ENCODE measurements at regions not wholly inside any gene's neighbourhood (a gene's known extent, or its start where the extent isn't known, plus 50 kb on each side); places are given as distances from the start of the nearest gene placed in this dataset.
"Not testable (repeated sequence)": the region's sequence is repeated elsewhere in the genome, so short reads cannot be mapped to it uniquely, and the experiment has no call there.

DNA sequence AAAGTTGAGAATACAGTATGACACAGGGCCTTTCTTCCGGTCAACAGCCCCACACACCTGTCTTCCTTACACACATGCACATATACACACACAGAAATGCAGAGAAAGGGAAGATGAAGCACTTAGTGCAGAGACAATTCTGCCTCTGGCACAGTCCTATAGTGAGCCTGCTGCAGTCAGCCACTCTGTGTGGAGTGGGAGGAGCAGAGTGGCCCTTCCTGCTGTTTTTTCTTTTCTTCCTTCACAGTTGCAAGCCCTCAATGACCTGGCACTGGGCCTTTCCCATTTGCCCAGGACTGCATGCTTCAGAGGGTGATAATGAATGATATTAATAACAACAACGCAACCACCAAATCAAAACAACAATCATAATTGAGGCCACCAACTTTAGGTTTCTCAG lies 527.0 kb upstream of the B3GAT1 start:
- Mint-ChIP-seq H3K9me3 (no peaks in the 10 kb centered on the region), H3K27ac (no peak overlapping the region), H3K36me3 (no peaks in the 10 kb centered on the region), H3K27me3 (peaks cover 14% of the 10 kb centered on the region), H3K4me3 (no peak overlapping the region), H3K4me1 (no peaks in the 10 kb centered on the region)

DNA sequence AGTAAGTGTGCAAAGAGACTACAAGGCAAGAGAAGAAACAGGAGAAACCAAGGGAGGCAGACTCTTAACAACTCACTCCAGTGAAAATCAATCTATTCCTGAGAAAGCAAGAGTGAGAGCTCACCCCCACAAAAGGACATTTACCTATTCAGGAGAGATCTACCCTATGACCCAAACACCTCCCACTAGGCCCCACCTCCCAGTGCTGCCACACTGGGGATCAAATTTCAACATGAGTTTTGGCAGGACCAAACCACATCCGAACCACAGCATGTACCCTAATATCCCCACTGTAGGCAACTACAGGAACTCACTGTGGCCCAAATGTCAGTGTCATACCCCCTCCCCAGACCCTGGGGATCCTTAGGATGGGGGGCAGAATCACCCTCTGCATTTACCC lies 526.2 kb upstream of the B3GAT1 start:
- Mint-ChIP-seq H3K36me3 (no peaks in the 10 kb centered on the region), H3K27ac (no peak overlapping the region), H3K4me3 (no peak overlapping the region), H3K27me3 (peaks cover 13% of the 10 kb centered on the region), H3K4me1 (no peaks in the 10 kb centered on the region), H3K9me3 (no peaks in the 10 kb centered on the region)

DNA sequence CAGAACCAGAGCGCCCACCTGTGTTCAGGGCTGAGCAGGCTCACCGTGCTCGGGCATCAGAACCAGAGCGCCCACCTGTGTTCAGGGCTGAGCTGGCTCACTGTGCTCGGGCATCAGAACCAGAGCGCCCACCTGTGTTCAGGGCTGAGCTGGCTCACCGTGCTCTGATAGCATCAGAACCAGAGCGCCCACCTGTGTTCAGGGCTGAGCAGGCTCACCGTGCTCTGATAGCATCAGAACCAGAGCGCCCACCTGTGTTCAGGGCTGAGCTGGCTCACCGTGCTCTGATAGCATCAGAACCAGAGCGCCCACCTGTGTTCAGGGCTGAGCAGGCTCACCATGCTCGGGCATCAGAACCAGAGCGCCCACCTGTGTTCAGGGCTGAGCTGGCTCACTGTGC lies 525.2 kb upstream of the B3GAT1 start:
- H3K9me3 Mint-ChIP-seq, H3K4me1 Mint-ChIP-seq, H3K4me3 Mint-ChIP-seq, H3K36me3 Mint-ChIP-seq, H3K27ac Mint-ChIP-seq: not testable (repeated sequence)
- H3K27me3 Mint-ChIP-seq, result peaks cover 13% of the 10 kb centered on the region

DNA sequence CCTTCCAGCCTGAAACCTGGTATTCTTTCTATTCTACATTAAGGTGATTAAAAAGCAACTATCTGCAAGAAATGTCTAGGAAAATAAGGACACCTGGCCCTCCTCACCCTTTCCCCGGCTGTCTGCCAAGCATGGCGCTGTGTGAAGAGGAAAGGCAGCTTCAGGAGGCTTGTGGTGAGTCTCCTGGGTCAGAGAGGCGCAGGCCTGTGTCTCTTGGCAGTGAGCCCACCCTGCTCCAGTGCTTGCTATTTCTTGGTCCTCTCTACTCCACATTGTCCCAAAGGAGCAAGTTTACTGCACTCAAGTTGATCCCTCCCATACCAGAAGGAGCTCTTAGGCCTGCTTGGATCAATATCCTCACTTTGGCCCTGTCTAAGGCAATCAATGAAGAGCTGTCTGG lies 520.7 kb upstream of the B3GAT1 start:
- H3K9me3 Mint-ChIP-seq, result no peaks in the 10 kb centered on the region
- H3K4me1 Mint-ChIP-seq, result no peaks in the 10 kb centered on the region
- no peak overlapping the region for H3K27ac Mint-ChIP-seq
- H3K4me3 Mint-ChIP-seq, result no peak overlapping the region
- peaks cover 1% of the 10 kb centered on the region for H3K27me3 Mint-ChIP-seq
- no peaks in the 10 kb centered on the region for H3K36me3 Mint-ChIP-seq

DNA sequence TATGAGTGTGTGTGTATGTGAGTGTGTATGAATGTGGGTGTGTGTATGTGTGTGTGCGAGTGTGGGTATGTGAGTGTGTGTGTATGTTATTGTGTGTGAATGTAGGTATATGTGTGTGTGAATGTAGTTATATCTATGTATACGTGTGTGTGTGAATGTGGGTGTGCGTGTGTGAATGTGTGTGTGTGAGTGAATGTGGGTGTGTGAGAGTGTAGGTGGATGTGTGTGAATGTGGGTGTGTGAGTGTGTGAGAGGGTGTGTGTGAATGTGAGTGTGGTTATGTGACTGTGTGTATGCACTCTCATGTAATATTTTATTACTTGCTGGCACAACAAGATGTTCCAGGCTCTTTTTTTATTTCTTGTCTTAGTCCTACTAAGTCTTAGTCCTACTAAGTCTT lies 513.4 kb upstream of the B3GAT1 start:
- H3K4me1 Mint-ChIP-seq, result no peaks in the 10 kb centered on the region
- no peak overlapping the region for H3K27ac Mint-ChIP-seq
- peaks cover 3% of the 10 kb centered on the region for H3K27me3 Mint-ChIP-seq
- peaks cover 0 to 6% (median 0%) of the 10 kb centered on the region in 3 donors for H3K9me3 Mint-ChIP-seq
- H3K4me3 Mint-ChIP-seq, result no peak overlapping the region
- H3K36me3 Mint-ChIP-seq, result no peaks in the 10 kb centered on the region

DNA sequence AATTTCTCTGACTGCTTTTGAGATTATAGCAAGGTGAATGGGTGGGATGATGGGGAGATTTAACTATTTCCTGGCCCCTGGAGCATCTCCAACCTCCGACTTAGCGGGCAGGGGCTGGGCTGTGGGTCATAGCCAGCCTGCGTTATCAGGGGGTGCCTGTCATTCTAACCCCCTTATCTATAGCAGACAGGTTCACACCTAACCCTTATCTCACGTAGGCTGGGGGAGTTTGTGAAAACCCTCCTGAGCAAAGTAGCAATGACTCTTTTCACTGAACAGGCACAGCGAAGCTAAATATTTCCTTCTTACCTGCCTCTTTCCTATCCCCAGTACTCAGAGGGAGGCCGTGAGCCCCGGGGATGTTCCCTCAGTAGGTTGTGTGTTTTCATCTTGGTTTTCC lies 511.4 kb upstream of the B3GAT1 start:
- no peak overlapping the region for H3K27ac Mint-ChIP-seq
- H3K27me3 Mint-ChIP-seq, result peaks cover 6% of the 10 kb centered on the region
- no peaks in the 10 kb centered on the region for H3K4me1 Mint-ChIP-seq
- H3K36me3 Mint-ChIP-seq, result no peaks in the 10 kb centered on the region
- no peak overlapping the region for H3K4me3 Mint-ChIP-seq
- peaks cover 0 to 6% (median 0%) of the 10 kb centered on the region in 3 donors for H3K9me3 Mint-ChIP-seq

DNA sequence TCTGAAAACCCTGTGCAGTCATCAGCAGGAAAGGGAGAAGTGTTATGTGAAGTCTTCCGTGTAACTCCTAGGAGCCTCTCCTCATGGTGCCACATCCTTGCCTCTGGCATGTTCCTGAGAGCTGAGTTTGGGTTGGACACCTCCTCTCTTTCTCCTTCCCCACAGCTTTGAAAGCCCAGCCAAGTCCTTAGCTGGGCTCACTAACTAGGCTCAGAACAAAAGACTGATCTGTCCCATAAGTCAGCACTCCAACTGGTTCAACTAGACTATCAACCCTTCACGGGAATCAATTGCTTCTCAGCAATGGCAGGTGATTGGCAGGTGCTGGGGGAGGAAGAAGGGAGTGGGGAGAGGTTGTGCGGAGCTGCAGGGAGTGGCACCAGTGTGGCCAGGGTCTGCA lies 509.9 kb upstream of the B3GAT1 start:
- Mint-ChIP-seq H3K27ac (no peak overlapping the region), H3K36me3 (no peaks in the 10 kb centered on the region), H3K4me1 (no peaks in the 10 kb centered on the region), H3K27me3 (peaks cover 6% of the 10 kb centered on the region), H3K9me3 (peaks cover 0 to 6% (median 0%) of the 10 kb centered on the region in 3 donors), H3K4me3 (no peak overlapping the region)

DNA sequence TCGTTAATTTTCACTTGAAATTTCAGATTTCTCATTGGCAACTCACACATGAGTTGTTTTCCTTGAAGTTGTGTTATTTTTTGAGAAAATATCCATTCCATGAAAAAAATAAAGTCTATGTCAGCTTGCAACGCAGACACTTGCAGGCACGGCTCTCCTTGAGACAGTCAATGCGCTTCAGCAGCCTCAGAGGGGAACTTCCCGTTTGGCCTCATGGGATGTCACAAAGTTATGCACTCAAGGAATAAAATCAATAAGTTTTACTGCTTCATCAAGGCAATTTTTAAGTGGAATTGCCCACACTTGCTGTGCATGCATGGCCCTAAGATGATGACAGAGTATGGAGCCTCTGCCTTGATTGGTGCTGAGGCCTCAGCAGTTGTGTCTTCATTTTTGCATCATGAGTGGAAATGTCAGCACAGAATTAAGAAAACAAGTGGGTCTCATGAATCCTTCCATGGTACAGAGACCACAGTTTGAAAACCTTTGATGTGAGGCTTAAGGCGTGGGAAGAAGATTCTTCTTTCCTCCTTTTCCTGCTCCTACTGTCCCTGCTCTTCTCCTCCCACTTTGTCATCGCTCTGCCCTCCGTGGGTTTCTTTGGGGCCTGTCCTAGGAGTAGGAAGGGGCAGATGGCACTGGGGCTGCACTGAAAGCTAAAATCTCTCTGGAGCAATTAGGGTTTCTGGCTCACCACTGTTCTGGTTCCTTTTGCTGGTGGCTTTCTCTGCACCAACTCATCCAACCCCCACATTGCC lies 509.0 kb upstream of the B3GAT1 start:
- Mint-ChIP-seq H3K4me3 (no peak overlapping the region), H3K4me1 (no peaks in the 10 kb centered on the region), H3K36me3 (no peaks in the 10 kb centered on the region), H3K27ac (no peak overlapping the region), H3K27me3 (peaks cover 6% of the 10 kb centered on the region), H3K9me3 (peaks cover 0 to 6% (median 0%) of the 10 kb centered on the region in 3 donors)

DNA sequence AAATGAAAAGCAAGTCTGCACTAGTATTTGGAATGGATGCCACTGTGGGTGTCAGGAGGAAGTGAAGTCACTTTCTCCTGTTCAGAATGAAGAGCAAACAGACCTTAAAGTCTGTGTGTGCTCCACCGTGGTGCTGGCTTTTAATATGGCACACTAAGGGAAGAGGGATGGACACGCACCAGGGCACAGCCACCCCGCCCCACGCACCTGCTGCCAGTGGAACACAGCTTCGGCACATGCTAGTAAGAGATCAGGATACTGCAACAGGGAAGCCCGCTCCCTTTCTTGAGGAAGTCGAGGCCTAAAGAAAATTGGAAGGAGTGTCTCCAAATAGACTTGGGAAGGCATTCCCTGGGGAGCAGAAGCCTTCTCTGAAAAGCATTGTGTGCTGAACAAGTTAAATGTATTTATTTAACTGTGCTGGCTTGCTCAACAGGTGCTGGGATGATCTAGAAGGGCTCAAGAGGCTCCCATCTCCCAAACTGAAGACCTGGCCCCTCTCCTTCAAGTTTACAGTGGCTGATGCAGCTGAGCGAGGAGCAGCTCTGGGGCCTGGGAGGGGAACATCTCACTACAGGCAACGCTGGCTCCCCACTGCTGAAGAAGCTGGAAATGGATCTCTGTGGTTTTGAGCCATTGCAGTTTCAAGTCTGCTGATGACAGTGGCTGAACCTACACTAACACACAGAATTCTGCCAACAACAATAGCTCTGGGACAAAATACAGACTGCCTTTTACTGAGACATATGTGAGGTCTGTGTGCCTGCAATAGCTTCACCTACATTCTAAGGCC lies 504.6 kb upstream of the B3GAT1 start:
- Mint-ChIP-seq H3K4me3 (no peak overlapping the region), H3K27me3 (peaks cover 2% of the 10 kb centered on the region), H3K36me3 (no peaks in the 10 kb centered on the region), H3K27ac (peak overlapping the region in 1 of 3 donors; percentile 31), H3K9me3 (peaks cover 0 to 3% (median 0%) of the 10 kb centered on the region in 3 donors), H3K4me1 (no peaks in the 10 kb centered on the region)

DNA sequence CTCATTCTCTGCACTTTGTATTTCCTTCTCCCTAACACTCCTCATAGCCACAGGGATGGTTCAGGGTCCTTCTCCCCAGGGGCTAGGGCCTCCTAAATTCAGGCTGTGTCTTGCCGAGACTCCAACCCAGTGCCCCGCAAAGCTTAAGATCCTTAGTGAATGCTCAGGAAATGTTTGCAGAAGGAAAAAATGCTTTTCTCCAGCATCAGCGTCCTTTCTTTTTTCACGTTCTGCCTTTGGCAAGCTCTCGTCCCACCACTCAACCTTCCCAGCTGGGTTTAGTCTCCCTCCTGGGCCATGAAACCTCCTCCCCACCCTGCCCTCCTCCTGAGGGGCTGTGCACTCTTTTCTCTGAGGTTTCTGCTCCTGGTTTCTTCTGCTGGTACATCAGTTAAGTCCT lies 503.8 kb upstream of the B3GAT1 start:
- Mint-ChIP-seq H3K27ac (peak overlapping the region in 1 of 3 donors; percentile 31), H3K27me3 (peaks cover 2% of the 10 kb centered on the region), H3K4me1 (no peaks in the 10 kb centered on the region), H3K4me3 (no peak overlapping the region), H3K9me3 (peaks cover 0 to 3% (median 0%) of the 10 kb centered on the region in 3 donors), H3K36me3 (no peaks in the 10 kb centered on the region)

DNA sequence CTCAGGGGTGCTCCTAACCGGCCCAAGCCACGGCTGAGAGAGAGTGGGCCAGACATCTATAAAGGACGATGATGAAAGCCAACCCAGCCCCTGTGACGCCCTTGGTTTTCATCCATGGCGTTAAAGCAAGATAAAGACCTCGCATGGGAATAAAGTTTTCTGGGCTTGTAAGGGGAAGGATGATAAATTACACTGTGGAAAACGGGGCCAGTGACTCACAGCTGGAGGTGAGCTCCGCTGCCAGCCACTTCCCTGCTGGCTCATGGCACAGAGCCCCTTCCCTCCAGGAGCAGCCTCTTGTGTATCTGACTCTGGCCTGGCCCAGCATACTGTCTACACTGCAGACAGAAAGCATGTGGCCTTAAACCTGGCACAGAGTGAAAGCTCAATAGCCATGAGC lies 503.2 kb upstream of the B3GAT1 start:
- no peak overlapping the region for H3K4me3 Mint-ChIP-seq
- no peaks in the 10 kb centered on the region for H3K4me1 Mint-ChIP-seq
- H3K27ac Mint-ChIP-seq, result no peak overlapping the region
- peaks cover 0 to 3% (median 0%) of the 10 kb centered on the region in 3 donors for H3K9me3 Mint-ChIP-seq
- peaks cover 2% of the 10 kb centered on the region for H3K27me3 Mint-ChIP-seq
- H3K36me3 Mint-ChIP-seq, result no peaks in the 10 kb centered on the region

DNA sequence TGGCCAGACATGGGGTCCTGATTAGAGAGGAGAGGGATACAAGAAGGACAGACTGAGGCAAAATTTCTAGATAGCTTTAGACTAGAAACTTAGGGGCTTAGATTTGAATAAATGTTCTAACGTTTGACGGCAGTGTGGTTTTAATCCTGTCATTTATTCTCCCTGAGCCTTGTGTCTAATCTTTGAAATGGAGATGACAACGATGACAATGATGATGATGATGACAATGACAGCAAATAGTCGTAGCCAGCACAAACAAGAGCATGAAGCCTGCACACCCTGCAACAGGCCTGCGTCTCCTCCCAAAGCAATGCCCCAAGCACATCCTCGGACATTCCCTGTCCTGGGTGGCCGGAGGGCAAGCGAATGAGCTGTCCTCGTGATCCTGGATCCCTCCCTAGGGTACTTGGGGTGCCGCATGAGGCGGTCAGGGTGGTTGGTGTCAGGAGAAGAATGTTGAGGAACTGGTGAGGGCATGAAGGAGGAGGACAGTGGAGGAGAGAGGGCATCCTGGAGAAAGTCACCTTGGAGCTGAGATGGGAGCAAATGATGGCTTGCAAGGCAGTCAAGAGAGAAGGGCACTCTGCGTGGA lies 502.1 kb upstream of the B3GAT1 start:
- H3K36me3 Mint-ChIP-seq, result no peaks in the 10 kb centered on the region
- H3K4me3 Mint-ChIP-seq, result no peak overlapping the region
- peaks cover 2% of the 10 kb centered on the region for H3K27me3 Mint-ChIP-seq
- peaks cover 0 to 3% (median 0%) of the 10 kb centered on the region in 3 donors for H3K9me3 Mint-ChIP-seq
- no peaks in the 10 kb centered on the region for H3K4me1 Mint-ChIP-seq
- peak overlapping the region in 1 of 3 donors; percentile 35 for H3K27ac Mint-ChIP-seq

DNA sequence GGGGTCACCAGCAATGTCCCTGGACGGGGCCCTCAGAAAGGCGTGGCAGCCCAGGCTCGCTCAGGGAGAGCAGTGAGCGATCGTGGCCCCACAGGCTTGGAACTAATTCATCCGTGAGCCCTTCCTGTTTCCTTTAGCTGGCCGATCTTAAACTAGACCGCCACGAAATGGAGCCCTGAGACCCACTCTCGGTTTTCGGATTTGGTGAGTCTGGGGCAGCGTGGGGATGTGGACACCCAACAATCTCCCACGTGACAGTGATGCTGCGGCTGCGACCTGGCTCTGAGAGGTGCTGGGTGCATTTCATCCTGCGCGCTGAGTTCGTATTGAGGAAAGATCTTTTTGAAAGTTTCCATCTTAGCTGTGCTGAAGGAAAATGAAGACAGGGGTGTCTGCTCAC lies 501.3 kb upstream of the B3GAT1 start:
- Mint-ChIP-seq H3K27ac (no peak overlapping the region), H3K36me3 (no peaks in the 10 kb centered on the region), H3K4me1 (no peaks in the 10 kb centered on the region), H3K27me3 (peaks cover 2% of the 10 kb centered on the region), H3K4me3 (no peak overlapping the region), H3K9me3 (peaks cover 0 to 3% (median 0%) of the 10 kb centered on the region in 3 donors)

DNA sequence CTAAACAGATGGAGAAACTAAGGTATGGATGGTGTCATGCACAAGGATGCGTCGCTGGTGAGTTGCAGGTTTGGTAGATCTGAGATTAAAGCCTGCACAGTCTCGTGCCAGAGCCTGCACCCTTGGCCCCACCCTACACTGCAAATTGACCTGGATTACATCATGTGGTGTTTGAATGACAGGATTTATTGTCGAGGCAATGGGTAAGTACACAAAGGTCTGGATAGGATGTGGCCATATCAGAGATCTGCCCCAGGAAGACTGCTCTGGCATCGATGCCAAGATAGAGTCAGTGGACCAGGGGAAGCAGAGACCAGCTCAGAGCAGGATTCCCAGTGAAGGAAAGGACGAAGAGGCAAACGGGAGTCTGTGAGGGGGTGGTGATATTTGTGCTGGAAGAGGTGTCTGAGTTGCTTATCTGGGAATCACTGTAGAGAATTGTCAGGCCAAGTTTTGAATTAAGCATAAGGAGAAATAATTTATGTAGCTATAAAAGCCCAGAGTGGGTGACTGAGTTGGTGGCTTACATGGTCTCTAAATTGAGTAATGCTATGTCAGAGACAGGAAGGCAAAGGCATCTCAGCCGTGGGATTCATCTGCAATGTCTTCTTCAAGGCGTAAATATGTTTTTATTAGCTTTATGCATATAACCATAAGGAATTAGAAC lies 499.6 kb upstream of the B3GAT1 start:
- Mint-ChIP-seq H3K27me3 (peaks cover 4% of the 10 kb centered on the region), H3K4me3 (no peak overlapping the region)

DNA sequence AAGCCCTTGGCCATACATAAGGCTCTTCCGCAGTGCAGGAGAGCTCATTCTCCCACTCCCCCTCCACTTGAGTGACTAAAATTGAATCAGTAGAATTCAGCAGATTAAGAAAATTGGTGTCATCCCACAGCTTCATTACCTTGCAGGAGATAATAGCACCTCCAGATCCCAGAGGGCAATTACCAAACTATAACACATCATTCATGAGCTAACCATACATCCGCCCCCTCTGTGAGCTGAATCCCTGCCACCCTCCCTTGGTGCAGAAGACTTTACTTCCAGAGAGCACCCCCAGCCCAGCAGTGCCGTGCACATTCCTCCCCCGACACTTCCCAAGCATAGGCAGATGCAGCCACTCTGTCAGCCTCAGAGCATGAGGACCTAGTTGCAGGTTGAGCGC lies 496.5 kb upstream of the B3GAT1 start:
- no peak overlapping the region for H3K27ac Mint-ChIP-seq
- H3K27me3 Mint-ChIP-seq, result peaks cover 4% of the 10 kb centered on the region
- H3K36me3 Mint-ChIP-seq, result peaks cover 2% of the 10 kb centered on the region
- H3K9me3 Mint-ChIP-seq, result peaks cover 0 to 3% (median 0%) of the 10 kb centered on the region in 3 donors
- peak overlapping the region in 1 of 4 donors; percentile 14 for H3K4me3 Mint-ChIP-seq
- no peaks in the 10 kb centered on the region for H3K4me1 Mint-ChIP-seq

More for the DNA sequence above, 499.6 kb upstream of the B3GAT1 start:
- no peaks in the 10 kb centered on the region for H3K4me1 Mint-ChIP-seq
- H3K27ac Mint-ChIP-seq, result no peak overlapping the region
- H3K9me3 Mint-ChIP-seq, result peaks cover 0 to 3% (median 0%) of the 10 kb centered on the region in 3 donors
- no peaks in the 10 kb centered on the region for H3K36me3 Mint-ChIP-seq

Data from IgD-negative memory B cell (primary cell).